Hepatocyte (in vitro differentiated cells): ENCODE measurements at regions not wholly inside any gene's neighbourhood (a gene's known extent, or its start where the extent isn't known, plus 50 kb on each side); places are given as distances from the start of the nearest gene placed in this dataset.
A peak's percentile ranks its signal among the peaks of the same experiment; 100 is the strongest.

Source experiments
- DNase-seq: peaks from one replicate; pipeline ENCODE4 v3.0.0-alpha.2; 2016; ENCODE audit warnings: low spot score
- H2AFZ ChIP-seq: fragments of 200-600 bp; sonication (generic); 2 replicates; pipeline ENCODE4 v1.6.0; 2016; ENCODE audit warnings: antibody characterized with exemption, mild to moderate bottlenecking
- H3K27ac ChIP-seq: fragments of 200-600 bp; sonication (generic); 2 replicates; pipeline ENCODE4 v1.5.1; 2016; ENCODE audit warnings: mild to moderate bottlenecking
- H3K27me3 ChIP-seq: fragments of 200-600 bp; sonication (generic); 2 replicates; pipeline ENCODE4 v1.6.1; 2016
- H3K36me3 ChIP-seq: fragments of 200-600 bp; sonication (generic); replicated peaks from 2 replicates; pipeline ENCODE4 v1.5.1; 2016; ENCODE audit warnings: low read depth; ENCODE audit not compliant: insufficient read depth
- H3K4me1 ChIP-seq: fragments of 200-600 bp; sonication (generic); 2 replicates; pipeline ENCODE4 v1.5.1; 2016; ENCODE audit warnings: mild to moderate bottlenecking, moderate library complexity; ENCODE audit not compliant: insufficient read depth
- H3K4me2 ChIP-seq: fragments of 200-600 bp; sonication (generic); 2 replicates; pipeline ENCODE4 v1.6.0; 2016
- H3K4me3 ChIP-seq: fragments of 200-600 bp; sonication (generic); 2 replicates; pipeline ENCODE4 v1.5.1; 2016; ENCODE audit warnings: mild to moderate bottlenecking
- H3K79me2 ChIP-seq: fragments of 200-600 bp; sonication (generic); 2 replicates; pipeline ENCODE4 v1.6.0; 2017; ENCODE audit warnings: mild to moderate bottlenecking
- H3K9me2 ChIP-seq: fragments of 200-600 bp; sonication (generic); replicated peaks from 2 replicates; pipeline ENCODE4 v1.6.0; 2017; ENCODE audit warnings: mild to moderate bottlenecking; ENCODE audit not compliant: insufficient read depth
- H3K9me3 ChIP-seq: fragments of 200-600 bp; sonication (generic); 2 replicates; pipeline ENCODE4 v1.5.1; 2016; ENCODE audit warnings: low read depth, mild to moderate bottlenecking
- H4K20me1 ChIP-seq: fragments of 200-600 bp; sonication (generic); 2 replicates; pipeline ENCODE4 v1.6.0; 2016; ENCODE audit warnings: mild to moderate bottlenecking; ENCODE audit not compliant: insufficient read depth, poor library complexity, severe bottlenecking
- EZH2 ChIP-seq: fragments of 200-600 bp; sonication (generic); IDR thresholded peaks from 2 replicates; pipeline ENCODE4 v1.6.1; 2016; ENCODE audit warnings: antibody characterized with exemption, mild to moderate bottlenecking, borderline replicate concordance
- EZH2phosphoT487 ChIP-seq: fragments of 200-600 bp; sonication (generic); IDR thresholded peaks from one replicate; pipeline ENCODE4 v1.6.1; 2018; ENCODE audit warnings: antibody characterized with exemption, mild to moderate bottlenecking, low read depth, moderate library complexity; ENCODE audit not compliant: unreplicated experiment, severe bottlenecking
- WGBS: methylation state at CpG from one replicate; pipeline ENCODE4 v1.1.6; 2016; ENCODE audit warnings: low lambda C conversion rate; ENCODE audit errors: missing lambda C conversion rate; 5-methylcytosine and 5-hydroxymethylcytosine counted together
- TF ChIP-seq, protein P1 (sequence below): fragments of 200-600 bp; sonication (generic); IDR thresholded peaks from 2 replicates; pipeline ENCODE4 v1.5.1; 2016; ENCODE audit warnings: antibody characterized with exemption, mild to moderate bottlenecking; ENCODE audit not compliant: poor library complexity

DNA sequence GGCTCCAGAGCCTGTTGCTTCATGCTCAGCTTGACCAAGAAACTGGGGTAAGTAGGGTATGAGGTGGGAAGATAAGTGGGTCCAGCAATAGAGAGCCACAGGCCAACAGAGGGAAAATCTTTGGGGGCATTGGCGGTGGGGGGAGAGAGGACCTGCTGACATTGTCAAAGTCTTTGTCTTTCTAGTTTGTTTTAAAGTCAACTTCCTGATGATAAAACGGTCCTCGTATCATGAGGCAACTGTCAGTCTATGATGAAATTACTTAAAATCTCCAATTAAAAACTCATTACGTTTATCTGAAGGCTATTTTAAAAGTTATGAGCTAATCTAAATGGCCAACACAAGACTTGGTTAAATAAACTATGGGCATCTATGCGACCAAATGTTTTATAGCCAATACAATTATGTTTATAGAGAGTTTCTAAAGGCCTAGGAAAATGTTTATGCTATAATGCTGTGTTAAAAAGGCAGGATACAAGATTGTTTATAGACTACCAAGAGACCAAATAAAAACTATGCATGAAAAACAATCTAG lies 84.4 kb upstream of the CD28 start:
- 73% methylated on average over 5 of the region's 5 CpGs for WGBS
- DNase-seq, result no peak
- Histone ChIP-seq H3K9me2 (no peaks in the 10 kb centered on the region), H3K9me3 (no peaks in the 10 kb centered on the region), H3K4me3 (no peak overlapping the region), H4K20me1 (no peaks in the 10 kb centered on the region), H2AFZ (no peak overlapping the region), H3K4me2 (no peak overlapping the region), H3K4me1 (peaks cover 12% of the 10 kb centered on the region), H3K27me3 (no peaks in the 10 kb centered on the region), H3K27ac (no peak overlapping the region), H3K79me2 (no peaks in the 10 kb centered on the region), H3K36me3 (no peaks in the 10 kb centered on the region)
- TF ChIP-seq EZH2, result no peak
- TF ChIP-seq EZH2phosphoT487, result no peak
- TF ChIP-seq, protein P1, sequence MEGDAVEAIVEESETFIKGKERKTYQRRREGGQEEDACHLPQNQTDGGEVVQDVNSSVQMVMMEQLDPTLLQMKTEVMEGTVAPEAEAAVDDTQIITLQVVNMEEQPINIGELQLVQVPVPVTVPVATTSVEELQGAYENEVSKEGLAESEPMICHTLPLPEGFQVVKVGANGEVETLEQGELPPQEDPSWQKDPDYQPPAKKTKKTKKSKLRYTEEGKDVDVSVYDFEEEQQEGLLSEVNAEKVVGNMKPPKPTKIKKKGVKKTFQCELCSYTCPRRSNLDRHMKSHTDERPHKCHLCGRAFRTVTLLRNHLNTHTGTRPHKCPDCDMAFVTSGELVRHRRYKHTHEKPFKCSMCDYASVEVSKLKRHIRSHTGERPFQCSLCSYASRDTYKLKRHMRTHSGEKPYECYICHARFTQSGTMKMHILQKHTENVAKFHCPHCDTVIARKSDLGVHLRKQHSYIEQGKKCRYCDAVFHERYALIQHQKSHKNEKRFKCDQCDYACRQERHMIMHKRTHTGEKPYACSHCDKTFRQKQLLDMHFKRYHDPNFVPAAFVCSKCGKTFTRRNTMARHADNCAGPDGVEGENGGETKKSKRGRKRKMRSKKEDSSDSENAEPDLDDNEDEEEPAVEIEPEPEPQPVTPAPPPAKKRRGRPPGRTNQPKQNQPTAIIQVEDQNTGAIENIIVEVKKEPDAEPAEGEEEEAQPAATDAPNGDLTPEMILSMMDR, result no peak

DNA sequence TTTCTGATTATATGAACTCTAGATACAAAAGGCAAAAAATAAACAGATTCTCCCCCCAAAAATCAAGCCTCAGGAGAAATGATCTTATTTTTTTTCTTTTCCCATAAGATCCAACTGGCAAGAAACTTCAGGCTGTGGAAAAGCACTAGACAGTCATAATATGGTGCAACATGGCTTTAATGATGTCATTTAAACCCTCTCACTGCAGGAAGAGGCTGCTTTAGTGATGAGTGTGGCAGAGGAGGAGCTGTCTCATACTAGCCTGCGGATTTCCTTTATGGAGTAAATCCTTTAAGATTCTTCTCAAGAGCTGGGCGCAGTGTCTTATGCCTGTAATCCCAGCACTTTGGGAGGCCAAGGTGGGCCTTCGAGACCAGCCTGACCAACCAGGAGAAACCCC lies 83.3 kb upstream of the CD28 start:
- no peak overlapping the region for H3K4me3 ChIP-seq
- H4K20me1 ChIP-seq, result no peaks in the 10 kb centered on the region
- no peaks in the 10 kb centered on the region for H3K9me2 ChIP-seq
- H3K36me3 ChIP-seq, result no peaks in the 10 kb centered on the region
- H3K79me2 ChIP-seq, result no peaks in the 10 kb centered on the region
- no peak overlapping the region for H3K4me2 ChIP-seq
- TF ChIP-seq EZH2 (no peak), EZH2phosphoT487 (no peak)
- TF ChIP-seq, protein P1, result no peak
- H3K27ac ChIP-seq, result peak overlapping the region; percentile 80
- H2AFZ ChIP-seq, result no peak overlapping the region
- WGBS, result 70% methylated on average over 3 of the region's 3 CpGs
- no peaks in the 10 kb centered on the region for H3K27me3 ChIP-seq
- DNase-seq, result peak; percentile 58
- peaks cover 21% of the 10 kb centered on the region for H3K4me1 ChIP-seq
- no peaks in the 10 kb centered on the region for H3K9me3 ChIP-seq

DNA sequence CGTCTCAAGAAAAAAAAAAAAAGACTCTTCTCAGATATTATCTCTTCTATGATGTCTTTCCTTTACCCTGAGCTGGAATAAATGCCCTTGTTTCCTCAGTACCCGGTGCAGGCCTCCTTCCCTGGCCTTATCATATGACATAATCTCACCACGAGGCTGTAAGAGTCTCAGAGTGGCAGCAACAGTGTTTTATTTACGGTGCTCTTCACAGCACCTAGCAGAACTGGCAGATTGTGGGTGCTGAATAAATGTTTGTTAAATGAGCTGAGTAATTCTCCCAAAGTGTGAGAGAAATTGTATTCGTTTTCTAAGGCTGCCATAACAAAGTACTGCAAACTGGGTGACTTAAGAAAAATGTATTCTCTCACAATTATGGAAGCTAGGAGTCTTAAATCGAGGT lies 82.8 kb upstream of the CD28 start:
- TF ChIP-seq, protein P1, result no peak
- no peak for TF ChIP-seq EZH2phosphoT487
- TF ChIP-seq EZH2, result no peak
- 65% methylated on average over 6 of the region's 6 CpGs for WGBS
- no peaks in the 10 kb centered on the region for H3K36me3 ChIP-seq

More for the DNA sequence above, 82.8 kb upstream of the CD28 start:
- H3K4me2 ChIP-seq, result no peak overlapping the region
- H3K9me3 ChIP-seq, result no peaks in the 10 kb centered on the region
- no peaks in the 10 kb centered on the region for H3K79me2 ChIP-seq
- no peaks in the 10 kb centered on the region for H3K27me3 ChIP-seq
- no peak overlapping the region for H2AFZ ChIP-seq
- H4K20me1 ChIP-seq, result no peaks in the 10 kb centered on the region
- no peak for DNase-seq
- H3K4me1 ChIP-seq, result peaks cover 21% of the 10 kb centered on the region
- H3K27ac ChIP-seq, result peak overlapping the region; percentile 73
- H3K9me2 ChIP-seq, result no peaks in the 10 kb centered on the region
- no peak overlapping the region for H3K4me3 ChIP-seq
